ENCODE measurements at regions not wholly inside any gene's neighbourhood (a gene's known extent, or its start where the extent isn't known, plus 50 kb on each side); places are given as distances from the start of the nearest gene placed in this dataset.

DNA sequence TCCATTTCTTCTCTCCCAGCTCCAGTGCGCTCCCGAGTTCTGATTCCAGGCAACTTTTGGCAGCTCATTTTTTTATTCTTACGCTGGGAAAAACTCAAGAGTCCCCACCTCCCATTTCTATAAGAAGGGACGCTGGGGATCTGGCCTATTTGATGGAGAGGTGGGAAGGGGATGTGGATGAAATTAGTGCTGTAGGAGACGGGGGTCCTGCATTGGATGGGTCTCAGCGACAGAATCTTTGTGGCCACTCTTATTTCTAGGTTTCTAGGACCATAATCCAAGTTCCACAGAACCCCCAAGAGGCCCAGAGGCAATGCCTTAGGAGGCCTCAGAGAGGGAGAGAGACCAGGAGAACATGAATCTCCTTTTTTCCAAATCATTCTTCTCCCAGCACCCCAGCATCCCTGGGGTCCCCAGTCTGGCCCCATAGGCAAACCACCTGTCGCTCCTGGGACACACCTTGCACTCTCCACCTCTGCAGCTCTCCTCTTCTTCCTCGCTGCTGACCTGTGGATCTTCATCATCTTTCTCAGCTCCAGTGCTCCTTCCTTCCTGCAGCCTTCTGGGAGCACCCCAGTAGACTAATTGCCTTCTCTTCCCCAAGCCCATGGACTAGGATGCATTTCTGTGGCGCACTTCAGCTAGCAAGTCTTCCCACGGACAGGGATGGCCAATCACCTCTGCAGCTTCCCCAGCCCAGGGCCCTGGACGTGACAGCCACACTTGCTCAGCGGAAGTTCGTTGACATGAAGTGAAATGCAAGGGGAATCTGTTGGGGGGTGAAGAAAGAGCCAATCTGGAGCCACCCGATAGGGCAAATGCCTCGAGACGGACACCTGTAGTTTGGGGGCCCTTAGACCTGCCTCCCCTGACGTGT, 100.1 kb upstream of the ALDH1A3 start:
- Histone ChIP-seq H3K27ac (ENCODE audit: low read depth in 1 of 2, low read length in 1 of 2) (no peak overlapping the region), H3K4me3 (ENCODE audit: low read length in 2 of 2) (no peak overlapping the region), H3K27me3 (ENCODE audit: control insufficient read depth in 2 of 2, insufficient read depth in 1 of 2, low read length in 1 of 2) (no peaks in the 10 kb centered on the region), H3K9me3 (ENCODE audit: control insufficient read depth in 2 of 2, insufficient read depth in 1 of 2, low read length in 1 of 2) (peaks cover 0 to 11% of the 10 kb centered on the region in 2 donors), H3K36me3 (ENCODE audit: control insufficient read depth in 2 of 2, insufficient read depth in 2 of 2, low read length in 1 of 2) (no peaks in the 10 kb centered on the region), H3K4me1 (ENCODE audit: control insufficient read depth in 2 of 2, insufficient read depth in 2 of 2, low read length in 2 of 2) (no peaks in the 10 kb centered on the region)
- 95% methylated on average over 17 of the region's 17 CpGs for WGBS
- no peak for DNase-seq (ENCODE audit: low read depth in 6 of 9, low spot score in 9 of 9)

DNA sequence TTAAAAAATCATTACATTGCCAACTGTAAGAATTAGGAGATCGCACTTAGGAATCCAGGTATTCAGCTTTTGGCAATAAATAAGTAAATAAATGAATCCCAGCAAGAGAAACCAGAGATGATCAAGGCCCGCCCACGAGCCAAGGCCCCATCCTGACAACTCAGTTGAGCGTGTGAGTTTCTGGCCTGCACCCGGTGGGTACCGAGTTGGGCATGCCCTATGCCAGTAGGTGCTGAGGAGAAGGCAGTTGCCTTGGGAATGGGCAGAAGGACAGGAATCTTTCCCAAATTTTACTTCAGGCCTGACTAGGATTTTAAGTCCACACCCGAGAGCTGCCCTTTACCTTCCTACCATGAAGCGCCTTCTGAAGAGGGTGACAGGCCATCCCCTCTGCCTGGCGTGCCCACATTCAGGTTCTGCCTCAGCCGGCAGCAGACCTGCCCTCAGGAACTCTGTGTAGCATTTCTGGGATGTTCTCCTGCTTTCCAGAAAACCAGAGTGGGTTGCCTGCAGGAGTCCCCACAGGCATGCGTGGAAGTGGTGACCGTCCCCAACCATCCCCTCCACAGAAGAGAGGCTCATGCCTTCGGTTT, 99.3 kb upstream of the ALDH1A3 start:
- H3K9me3 ChIP-seq (ENCODE audit: control insufficient read depth in 2 of 2, insufficient read depth in 1 of 2, low read length in 1 of 2): peaks cover 0 to 8% of the 10 kb centered on the region in 2 donors
- no peaks in the 10 kb centered on the region for H3K4me1 ChIP-seq (ENCODE audit: control insufficient read depth in 2 of 2, insufficient read depth in 2 of 2, low read length in 2 of 2)
- 94% methylated on average over 13 of the region's 13 CpGs for WGBS
- DNase-seq (ENCODE audit: low read depth in 6 of 9, low spot score in 9 of 9): no peak
- no peaks in the 10 kb centered on the region for H3K36me3 ChIP-seq (ENCODE audit: control insufficient read depth in 2 of 2, insufficient read depth in 2 of 2, low read length in 1 of 2)
- H3K27ac ChIP-seq (ENCODE audit: low read depth in 1 of 2, low read length in 1 of 2): no peak overlapping the region
- H3K27me3 ChIP-seq (ENCODE audit: control insufficient read depth in 2 of 2, insufficient read depth in 1 of 2, low read length in 1 of 2): no peaks in the 10 kb centered on the region
- no peak overlapping the region for H3K4me3 ChIP-seq (ENCODE audit: low read length in 2 of 2)

DNA sequence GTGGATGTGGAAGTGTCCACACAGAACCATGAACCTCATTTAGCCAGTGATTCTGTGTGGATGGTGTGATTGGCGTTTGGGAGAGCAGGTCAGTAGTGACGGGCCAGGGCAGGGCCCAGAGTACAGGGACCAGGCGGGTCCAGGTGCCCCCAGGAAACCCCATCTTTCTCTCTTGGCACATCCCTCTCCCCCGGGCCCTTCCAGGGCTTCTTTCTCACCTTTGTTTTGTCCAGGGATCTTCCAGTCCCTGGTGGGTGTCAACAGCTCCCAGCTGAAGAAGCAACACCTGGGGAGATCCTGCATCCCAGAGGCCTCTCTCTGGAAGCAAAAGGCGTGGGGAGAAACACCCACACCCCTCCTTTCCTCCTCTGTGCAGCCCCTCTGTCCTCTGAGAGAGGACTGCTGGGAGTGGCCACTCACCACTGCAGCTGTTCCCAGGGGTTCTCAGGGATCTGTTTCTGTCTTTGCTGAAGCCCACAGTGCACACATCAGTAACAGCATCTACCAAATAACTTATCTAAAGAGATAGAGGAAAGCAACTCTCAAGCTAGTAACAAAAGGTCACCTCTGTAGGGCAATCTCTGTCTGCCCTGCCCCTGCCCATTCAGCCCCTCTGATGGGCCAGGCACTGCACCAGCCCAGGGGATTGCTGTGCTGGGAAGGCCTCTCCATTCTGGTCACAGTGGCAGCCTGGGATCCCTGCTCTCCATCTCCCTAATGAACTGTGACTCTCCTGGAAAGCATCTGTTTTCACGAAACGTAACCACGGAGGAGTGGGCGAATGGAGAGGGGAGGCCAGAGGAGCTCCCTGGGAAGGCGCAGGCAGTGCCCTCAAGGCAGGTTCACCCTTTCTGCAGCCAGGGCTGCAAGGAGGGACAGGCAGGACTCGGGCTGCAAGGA, 98.3 kb upstream of the ALDH1A3 start:
- WGBS: 92% methylated on average over 11 of the region's 11 CpGs
- Histone ChIP-seq H3K4me1 (ENCODE audit: control insufficient read depth in 2 of 2, insufficient read depth in 2 of 2, low read length in 2 of 2) (no peaks in the 10 kb centered on the region), H3K4me3 (ENCODE audit: low read length in 2 of 2) (no peak overlapping the region), H3K27ac (ENCODE audit: low read depth in 1 of 2, low read length in 1 of 2) (no peak overlapping the region), H3K36me3 (ENCODE audit: control insufficient read depth in 2 of 2, insufficient read depth in 2 of 2, low read length in 1 of 2) (no peaks in the 10 kb centered on the region), H3K9me3 (ENCODE audit: control insufficient read depth in 2 of 2, insufficient read depth in 1 of 2, low read length in 1 of 2) (no peaks in the 10 kb centered on the region), H3K27me3 (ENCODE audit: control insufficient read depth in 2 of 2, insufficient read depth in 1 of 2, low read length in 1 of 2) (no peaks in the 10 kb centered on the region)
- DNase-seq (ENCODE audit: low read depth in 6 of 9, low spot score in 9 of 9): no peak

DNA sequence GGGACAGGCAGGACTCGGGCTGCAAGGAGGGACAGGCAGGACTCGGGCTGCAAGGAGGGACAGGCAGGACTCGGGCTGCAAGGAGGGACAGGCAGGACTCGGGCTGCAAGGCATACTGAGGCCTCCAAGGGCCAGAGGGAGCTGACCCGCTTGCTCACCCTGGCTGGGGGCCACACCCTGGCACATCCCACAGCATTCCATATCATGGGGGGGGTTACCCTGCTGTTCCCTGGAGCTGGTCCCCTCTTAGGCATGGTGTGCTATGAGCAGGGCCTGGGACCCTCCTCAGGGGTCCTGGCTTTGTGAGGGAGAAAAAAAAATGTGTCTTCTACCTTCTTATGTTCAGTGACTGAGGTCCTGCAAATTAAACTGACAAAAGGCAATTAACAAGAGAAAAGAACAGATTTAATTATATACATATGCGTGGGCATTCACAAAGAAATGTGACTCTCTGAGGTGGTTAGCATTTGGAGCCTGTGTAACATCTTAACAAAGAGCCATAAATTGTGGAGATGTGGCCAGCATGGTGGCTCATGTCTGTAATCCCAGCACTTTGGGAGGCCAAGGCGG, 97.6 kb upstream of the ALDH1A3 start:
- Histone ChIP-seq H3K9me3 (ENCODE audit: control insufficient read depth in 2 of 2, insufficient read depth in 1 of 2, low read length in 1 of 2) (no peaks in the 10 kb centered on the region), H3K27me3 (ENCODE audit: control insufficient read depth in 2 of 2, insufficient read depth in 1 of 2, low read length in 1 of 2) (no peaks in the 10 kb centered on the region), H3K4me1 (ENCODE audit: control insufficient read depth in 2 of 2, insufficient read depth in 2 of 2, low read length in 2 of 2) (no peaks in the 10 kb centered on the region), H3K27ac (ENCODE audit: low read depth in 1 of 2, low read length in 1 of 2) (no peak overlapping the region), H3K4me3 (ENCODE audit: low read length in 2 of 2) (no peak overlapping the region), H3K36me3 (ENCODE audit: control insufficient read depth in 2 of 2, insufficient read depth in 2 of 2, low read length in 1 of 2) (no peaks in the 10 kb centered on the region)
- no peak for DNase-seq (ENCODE audit: low read depth in 6 of 9, low spot score in 9 of 9)
- WGBS: 96% methylated on average over 7 of the region's 7 CpGs

DNA sequence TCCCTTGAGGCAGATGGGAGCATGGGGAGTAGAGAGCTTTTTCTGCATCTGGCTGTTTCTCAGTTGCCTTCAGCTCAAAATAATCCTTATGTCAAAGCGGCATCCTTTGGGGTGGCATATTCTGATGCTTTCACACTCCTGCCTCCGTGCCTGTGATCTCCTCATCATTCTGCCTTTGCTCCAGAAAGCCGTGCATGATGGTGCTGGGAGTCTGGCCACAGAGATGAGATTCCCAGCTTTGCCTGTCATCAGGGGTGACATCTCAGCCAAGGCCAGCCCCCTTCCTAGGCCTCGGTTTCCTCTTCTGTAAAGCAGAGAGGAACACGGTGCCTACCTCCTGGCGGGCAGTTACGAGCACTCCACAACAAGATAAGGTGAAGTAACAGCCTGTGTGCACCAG, 96.3 kb upstream of the ALDH1A3 start:
- WGBS: 92% methylated on average over 7 of the region's 7 CpGs
- Histone ChIP-seq H3K9me3 (ENCODE audit: control insufficient read depth in 2 of 2, insufficient read depth in 1 of 2, low read length in 1 of 2) (no peaks in the 10 kb centered on the region), H3K27ac (ENCODE audit: low read depth in 1 of 2, low read length in 1 of 2) (no peak overlapping the region), H3K4me1 (ENCODE audit: control insufficient read depth in 2 of 2, insufficient read depth in 2 of 2, low read length in 2 of 2) (no peaks in the 10 kb centered on the region), H3K36me3 (ENCODE audit: control insufficient read depth in 2 of 2, insufficient read depth in 2 of 2, low read length in 1 of 2) (no peaks in the 10 kb centered on the region), H3K4me3 (ENCODE audit: low read length in 2 of 2) (no peak overlapping the region), H3K27me3 (ENCODE audit: control insufficient read depth in 2 of 2, insufficient read depth in 1 of 2, low read length in 1 of 2) (no peaks in the 10 kb centered on the region)
- no peak for DNase-seq (ENCODE audit: low read depth in 6 of 9, low spot score in 9 of 9)

DNA sequence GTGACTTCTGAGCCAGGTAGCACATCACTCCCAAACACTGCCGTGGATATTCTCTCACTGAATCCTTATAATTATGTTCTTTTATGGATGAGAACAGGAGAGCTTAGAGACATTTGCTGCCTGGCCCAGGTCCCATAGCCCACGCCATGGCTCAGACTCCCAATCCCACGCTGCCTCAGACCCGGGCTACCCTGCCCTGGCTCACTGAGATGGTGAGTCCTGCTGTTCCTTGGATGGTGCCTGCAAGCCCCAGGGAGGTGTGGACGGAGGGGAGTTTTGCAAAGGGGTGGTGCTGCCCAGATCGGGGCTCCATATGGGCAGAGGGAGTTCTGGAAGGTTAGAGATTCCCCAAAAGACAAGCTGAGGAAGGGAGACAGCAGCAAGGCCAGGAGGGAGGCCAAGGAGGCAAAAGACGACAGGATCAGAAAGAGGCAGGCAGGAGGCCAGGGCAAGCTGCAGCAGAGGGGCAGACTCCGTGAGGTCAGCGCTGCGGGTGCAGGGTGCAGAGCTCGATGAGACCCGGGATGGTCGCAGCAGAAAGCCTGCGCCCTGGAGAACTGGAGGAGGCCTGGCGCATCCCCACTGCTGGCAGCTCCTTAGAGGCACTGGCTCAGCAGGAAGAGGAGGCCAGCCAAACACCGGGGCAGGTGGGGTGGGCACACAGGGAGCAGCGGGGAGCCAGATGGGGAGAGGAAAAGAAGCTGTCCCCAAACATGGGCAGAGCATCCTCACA, 95.7 kb upstream of the ALDH1A3 start:
- H3K27ac ChIP-seq (ENCODE audit: low read depth in 1 of 2, low read length in 1 of 2): no peak overlapping the region
- H3K27me3 ChIP-seq (ENCODE audit: control insufficient read depth in 2 of 2, insufficient read depth in 1 of 2, low read length in 1 of 2): no peaks in the 10 kb centered on the region
- 91% methylated on average over 17 of the region's 17 CpGs for WGBS
- DNase-seq (ENCODE audit: low read depth in 6 of 9, low spot score in 9 of 9): no peak
- no peak overlapping the region for H3K4me3 ChIP-seq (ENCODE audit: low read length in 2 of 2)
- no peaks in the 10 kb centered on the region for H3K36me3 ChIP-seq (ENCODE audit: control insufficient read depth in 2 of 2, insufficient read depth in 2 of 2, low read length in 1 of 2)
- no peaks in the 10 kb centered on the region for H3K9me3 ChIP-seq (ENCODE audit: control insufficient read depth in 2 of 2, insufficient read depth in 1 of 2, low read length in 1 of 2)
- no peaks in the 10 kb centered on the region for H3K4me1 ChIP-seq (ENCODE audit: control insufficient read depth in 2 of 2, insufficient read depth in 2 of 2, low read length in 2 of 2)

DNA sequence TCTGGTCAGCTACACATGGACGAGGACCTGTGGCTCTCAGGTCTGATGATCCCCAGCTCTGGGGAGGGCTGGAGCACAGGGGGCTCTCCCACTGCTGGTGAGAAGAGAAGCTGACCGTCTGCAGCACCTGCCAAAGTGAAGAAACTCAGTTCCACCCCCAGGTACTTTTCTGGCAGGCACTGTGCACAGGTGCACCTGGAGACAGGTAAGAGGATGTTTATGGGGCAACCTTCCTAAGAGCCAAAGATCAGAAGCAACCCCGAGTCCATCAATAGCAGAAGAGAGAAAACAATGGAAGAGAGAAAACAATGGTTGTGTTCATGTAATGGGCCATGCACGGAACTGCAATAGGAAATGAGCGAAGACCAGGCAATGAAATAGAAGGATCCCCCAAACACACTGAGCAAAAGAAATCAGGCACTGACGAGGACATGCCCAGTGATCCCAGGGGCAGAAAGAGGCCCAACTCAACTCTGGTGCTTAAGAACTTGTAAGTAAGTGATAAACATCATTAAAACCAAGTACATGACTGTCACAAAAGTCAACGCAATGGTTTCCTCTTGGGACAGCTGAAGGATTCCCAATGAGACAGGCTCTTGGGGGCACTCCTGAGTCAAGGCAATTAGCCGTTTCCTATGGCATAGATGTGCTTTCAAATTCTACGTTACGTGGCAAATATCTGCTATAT, 95.0 kb upstream of the ALDH1A3 start:
- no peaks in the 10 kb centered on the region for H3K36me3 ChIP-seq (ENCODE audit: control insufficient read depth in 2 of 2, insufficient read depth in 2 of 2, low read length in 1 of 2)
- no peak overlapping the region for H3K27ac ChIP-seq (ENCODE audit: low read depth in 1 of 2, low read length in 1 of 2)
- 84% methylated on average over 10 of the region's 10 CpGs for WGBS
- no peak for DNase-seq (ENCODE audit: low read depth in 6 of 9, low spot score in 9 of 9)
- no peaks in the 10 kb centered on the region for H3K9me3 ChIP-seq (ENCODE audit: control insufficient read depth in 2 of 2, insufficient read depth in 1 of 2, low read length in 1 of 2)
- no peaks in the 10 kb centered on the region for H3K4me1 ChIP-seq (ENCODE audit: control insufficient read depth in 2 of 2, insufficient read depth in 2 of 2, low read length in 2 of 2)
- no peaks in the 10 kb centered on the region for H3K27me3 ChIP-seq (ENCODE audit: control insufficient read depth in 2 of 2, insufficient read depth in 1 of 2, low read length in 1 of 2)
- H3K4me3 ChIP-seq (ENCODE audit: low read length in 2 of 2): no peak overlapping the region

All from thymus (tissue), 11 donors.